ENCODE measurements at regions not wholly inside any gene's neighbourhood (a gene's known extent, or its start where the extent isn't known, plus 50 kb on each side); places are given as distances from the start of the nearest gene placed in this dataset.
"Not testable (repeated sequence)": the region's sequence is repeated elsewhere in the genome, so short reads cannot be mapped to it uniquely, and the experiment has no call there.

DNA sequence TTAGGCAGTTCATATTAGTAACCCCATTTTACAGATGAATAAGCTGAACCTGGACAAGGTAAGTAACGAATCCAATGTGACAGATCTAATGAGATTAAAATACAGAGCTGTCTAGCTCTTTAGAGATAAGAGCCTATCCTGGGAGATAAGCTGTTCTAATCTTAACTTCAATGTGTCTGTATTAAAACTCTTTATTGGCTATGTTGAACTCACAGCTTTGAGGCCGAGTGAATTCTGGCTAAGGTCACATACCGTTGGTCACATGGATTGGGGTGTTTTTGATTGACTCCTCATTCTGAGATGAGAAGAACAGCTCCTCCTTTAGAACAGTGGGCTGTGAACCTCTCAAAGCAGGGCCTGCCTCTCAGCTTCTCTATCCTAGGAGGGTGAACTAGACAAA is 113.4 kb upstream of the EEPD1 start:
- DNase-seq, result no peak

DNA sequence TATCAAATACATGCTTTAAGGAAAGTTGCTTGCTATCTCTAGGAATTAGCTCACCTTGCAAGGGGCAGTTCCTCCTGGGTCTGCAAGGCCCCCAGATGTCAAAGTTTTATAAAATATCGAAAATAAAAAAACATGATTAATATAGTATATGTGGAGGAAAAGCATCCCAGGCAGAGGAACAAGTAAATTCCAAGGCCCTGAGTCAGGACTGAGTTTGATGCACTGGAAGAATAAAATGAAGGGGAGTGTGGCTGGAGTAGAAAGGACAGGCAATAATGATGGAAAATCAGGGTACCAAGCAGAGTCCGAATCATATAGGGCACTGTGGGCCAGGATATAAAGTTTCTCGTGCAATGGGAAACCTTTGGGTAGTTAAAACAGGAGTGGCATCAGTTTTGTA is 112.4 kb upstream of the EEPD1 start:
- no peak for DNase-seq

DNA sequence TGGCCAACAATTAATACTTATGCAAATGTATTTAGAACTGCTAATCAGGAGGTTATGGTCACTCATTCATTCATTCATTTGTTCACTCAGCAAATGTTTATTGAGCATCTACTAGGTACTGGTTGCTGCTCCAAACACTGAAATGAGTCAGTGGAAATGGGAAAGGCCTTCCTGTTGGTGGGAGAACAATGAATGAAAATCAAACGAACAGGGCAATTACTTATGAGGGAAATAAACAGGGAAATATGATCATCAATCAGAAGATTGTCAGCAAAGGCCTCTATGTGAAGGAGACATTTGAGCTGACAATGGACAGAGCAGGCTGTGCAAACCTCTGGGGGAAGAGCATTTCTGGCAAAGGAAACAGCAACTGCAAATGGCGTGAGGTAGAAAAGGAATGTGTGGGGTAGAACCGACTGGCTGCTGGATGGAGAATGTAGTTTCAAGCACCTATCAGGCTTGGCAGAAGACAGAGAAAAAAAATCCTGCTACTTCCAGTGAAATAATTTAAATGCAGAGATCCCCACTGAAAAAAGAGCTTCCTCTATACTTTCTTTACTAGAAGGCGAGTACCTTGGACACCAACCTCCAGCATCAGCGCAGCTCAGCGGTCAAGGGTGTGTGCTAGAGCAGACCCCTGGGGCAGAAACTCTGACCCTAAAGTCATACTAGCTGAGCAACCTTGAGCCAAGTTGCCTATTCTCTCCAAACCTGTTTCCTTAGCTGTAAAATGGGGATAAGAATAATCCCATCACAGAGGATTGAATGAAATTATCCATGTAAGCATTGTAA is 108.8 kb upstream of the EEPD1 start:
- no peak for DNase-seq

DNA sequence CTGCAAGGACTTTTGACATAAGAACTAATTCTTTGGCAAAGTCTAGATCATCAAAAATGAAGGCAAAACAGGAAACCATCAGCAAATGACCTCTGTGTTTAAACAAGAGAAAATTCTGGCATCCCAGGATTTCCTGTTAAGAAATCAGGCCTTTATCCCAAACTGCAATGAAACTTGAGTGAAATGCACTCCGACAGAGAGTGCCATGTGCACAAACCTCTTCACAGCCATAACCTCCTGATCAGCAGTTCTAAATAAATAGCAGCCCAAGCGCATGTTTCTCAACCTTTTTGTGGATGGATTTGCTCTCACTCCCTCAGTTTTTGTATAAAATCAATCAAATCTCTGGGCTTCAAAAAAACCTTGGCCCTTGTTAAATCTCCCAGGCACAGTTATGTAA is 107.7 kb upstream of the EEPD1 start:
- no peak for DNase-seq

DNA sequence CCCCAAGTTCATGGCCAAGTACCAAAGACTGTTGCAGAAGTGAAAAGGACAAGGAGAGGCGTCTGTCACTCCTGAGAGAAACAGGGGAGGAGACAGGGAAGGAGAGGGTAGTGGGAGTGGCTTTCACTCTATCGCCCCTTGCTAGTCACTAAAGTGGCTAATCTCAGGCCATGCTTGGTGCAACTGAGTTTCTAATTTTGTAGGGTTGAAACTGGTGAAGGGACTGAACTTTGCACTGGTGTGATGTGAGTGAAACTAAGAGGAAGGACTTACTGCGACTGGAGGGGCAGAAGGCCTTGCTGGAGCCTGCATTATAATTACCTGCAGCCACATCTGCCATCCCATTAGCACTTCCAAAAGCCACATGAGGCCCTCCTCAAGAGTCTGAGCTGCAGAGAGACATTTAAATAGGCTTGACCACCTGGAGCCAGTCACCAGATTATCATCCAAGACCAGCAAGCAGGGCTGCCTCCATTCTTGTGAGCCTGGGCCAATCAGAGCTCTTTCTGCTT is 107.2 kb upstream of the EEPD1 start:
- no peak for DNase-seq

DNA sequence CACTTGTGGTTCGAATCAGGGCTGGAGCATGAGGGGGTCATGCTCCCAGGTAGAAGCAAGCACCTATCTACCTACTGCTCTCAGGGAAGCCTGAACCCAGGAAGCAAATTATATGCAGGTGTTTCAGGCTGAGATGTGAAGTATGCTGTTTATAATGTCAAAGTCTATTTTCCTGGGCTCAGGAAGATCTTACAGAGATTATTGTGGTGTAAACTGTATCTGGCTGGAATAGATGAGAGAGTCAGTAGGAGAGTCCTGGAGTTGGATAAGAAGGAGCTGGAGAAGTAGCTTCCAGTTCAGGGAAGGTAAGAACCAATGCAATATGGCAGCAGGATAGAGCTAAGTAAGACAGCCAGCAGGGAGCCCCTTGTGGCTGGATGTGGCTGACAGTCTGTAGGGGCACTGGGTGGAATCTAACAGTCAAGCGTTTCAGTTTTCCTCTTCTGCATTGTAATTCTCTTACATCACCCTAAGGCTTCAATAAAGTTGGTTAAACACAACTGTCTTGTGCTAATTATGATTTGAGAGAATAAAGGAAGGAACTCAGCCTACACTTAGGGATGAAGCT is 105.9 kb upstream of the EEPD1 start:
- DNase-seq, result no peak

DNA sequence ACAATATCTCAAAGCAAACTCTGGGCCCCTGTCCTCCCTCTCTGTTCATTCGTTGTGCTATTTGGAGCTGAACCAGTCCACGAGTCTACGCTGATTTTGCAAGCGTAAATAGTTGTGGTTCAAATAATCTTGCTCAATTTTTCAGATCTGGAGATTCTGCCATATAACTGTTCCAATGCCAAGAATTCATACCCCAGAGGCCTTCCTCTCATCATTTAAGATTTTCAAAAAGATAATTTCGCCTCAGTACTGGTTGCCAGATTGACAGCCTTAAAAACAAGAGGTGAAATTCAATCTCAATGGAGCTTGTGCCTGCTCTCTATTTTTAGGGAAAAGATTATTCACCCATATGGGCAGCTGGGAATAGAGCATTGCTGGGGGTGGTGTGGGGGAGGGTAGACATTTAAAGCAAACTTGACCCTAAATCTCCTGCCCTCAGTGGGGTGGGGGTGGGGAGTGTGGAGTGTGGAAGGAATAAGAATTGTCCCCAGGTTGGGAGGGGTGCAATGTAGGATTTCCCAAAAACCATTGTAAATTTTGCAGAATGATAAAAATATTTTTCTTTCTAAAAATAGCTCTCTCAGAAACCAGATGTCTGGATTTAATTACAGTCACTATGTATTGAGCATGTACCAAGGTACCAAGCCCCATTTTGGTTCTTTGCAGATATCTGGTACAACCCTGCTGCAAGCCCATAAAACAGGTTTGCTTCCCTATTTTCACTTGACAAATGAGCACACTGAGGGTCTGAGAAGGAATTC is 104.7 kb upstream of the EEPD1 start:
- no peak for DNase-seq

DNA sequence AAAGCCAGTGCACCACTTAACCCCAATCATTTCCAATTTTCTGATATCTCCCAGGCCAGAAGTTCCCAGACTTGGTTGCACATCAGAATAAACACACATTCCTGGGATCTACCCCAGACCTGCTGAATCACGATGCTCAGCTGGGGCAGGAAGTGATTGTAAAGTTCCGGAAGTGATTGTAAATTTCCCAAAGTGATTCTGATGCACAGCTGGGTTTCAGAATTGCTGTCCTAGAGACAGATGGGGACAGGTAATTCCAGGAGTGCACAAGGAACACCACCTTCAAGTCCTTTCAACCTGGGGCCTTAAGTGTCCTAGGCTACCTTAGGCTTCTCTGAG is 104.2 kb upstream of the EEPD1 start:
- no peak for DNase-seq

DNA sequence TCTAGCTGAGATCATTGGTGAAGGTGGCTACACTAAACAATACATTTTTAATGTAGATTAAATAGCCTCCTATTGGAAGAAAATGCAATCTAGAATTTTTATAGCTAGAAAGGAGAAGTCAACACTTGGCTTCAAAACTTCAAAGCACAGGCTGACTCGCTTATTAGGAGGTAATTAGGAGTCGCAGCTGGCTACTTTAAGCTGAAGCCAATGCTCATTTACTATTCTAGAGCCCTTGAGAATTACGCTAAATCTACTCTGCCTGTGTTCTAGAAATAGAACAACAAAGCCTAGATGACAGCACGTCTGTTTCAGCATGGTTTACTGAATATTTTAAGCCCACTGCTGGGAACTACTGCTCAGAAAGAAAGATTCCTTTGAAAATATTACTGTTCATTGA is 101.6 kb upstream of the EEPD1 start:
- DNase-seq, result no peak

DNA sequence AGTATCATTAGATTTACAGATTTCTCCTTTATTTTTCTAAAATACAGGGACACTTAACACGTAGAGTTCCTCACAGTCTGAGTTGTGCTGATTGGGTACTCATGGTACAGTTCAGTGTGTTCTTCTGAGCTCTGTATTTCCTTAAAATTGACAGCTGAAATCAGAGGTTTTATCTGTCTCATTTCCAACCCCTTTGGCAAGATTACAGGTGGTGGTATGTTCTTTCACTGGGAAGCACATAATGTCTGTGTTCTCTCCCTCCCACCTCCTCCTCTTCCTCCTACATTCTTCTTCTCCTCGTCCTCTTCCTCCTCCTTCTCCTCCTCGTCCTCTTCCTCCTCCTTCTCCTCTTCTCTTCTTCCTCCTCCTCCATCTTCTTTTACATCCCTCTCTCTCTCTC is 99.5 kb upstream of the EEPD1 start:
- DNase-seq, result no peak

DNA sequence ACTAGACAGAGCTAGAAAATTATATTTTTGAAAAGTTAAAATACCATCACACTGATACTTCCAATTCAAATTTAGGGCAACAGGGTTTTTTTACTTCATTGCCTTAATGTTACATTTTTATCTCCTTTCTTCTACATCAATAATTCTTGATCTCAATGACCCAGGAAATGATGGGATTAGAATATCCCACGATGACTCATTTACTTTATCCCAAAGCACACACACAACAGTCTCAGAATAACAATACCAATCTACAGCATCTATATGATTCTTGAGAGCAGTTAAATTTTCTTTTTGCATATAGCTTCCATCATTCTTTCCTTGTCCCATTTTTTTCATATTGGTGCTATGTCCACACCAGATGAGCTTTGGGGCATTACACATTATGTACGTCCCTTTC is 98.4 kb upstream of the EEPD1 start:
- no peak for DNase-seq

DNA sequence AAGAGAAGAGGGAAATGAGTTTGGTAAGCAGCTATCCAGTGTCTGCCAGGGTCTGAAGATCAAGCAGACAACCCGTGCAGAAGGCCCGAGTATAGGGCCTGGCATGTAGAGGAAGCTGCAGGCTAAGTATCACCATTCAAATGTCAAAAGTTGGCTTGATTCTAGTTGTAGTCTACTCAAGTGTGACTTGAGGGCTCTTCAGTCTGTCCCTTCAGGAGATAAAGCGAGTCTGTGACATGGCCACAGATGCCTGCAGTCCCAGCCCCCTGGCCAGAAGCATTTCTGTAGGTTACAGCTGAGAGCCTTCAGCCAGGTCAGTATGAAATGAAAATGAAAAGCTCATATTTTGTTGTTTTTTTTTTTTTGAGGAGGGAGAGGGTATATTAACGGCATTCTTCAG is 97.8 kb upstream of the EEPD1 start:
- no peak for DNase-seq

DNA sequence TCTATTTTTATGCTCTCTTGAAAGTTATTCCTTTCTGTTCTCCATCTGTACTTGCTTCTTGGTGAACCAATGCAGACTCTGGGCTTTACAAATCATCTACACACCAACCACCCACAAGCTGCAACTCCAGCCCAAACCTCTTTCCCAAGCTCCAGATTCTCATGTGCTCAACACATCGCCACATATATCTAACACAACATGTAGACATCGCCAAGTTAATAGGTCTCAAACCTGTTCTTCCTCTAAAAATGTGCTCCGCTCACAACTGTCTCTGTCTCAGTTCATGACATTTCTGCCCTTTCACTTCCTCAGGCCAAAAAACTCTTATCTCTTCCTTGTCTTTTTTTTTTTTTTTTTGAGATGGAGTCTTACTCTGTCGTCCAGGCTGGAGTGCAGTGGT is 95.7 kb upstream of the EEPD1 start:
- DNase-seq, result no peak

DNA sequence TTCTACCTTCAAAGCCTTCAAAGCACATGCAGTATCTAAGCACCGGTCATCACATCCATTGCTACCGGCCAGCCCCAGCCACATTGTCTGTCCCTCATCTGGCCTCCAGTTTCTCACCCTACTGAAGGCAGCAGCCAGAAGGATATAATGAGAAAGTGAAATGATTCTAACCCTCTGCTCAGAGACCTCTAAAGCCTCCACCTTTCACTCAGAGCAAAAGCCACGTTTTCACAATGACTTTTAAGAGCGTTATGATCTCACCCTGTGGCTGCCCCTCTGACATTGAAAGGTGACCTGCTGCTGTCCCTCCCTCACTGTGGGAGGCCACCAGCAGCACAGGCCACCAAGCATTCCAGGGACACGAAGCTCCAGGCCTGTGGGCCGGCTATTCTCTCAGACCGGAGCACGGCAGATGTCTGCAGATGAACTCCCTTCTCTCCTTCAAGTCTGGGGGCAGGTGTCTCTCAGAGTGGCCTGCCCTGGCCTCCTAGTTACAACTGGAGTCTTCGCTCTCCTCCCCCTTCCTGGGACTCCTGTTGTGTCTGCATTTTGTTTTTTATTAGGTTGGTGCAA is 94.9 kb upstream of the EEPD1 start:
- DNase-seq, result no peak

DNA sequence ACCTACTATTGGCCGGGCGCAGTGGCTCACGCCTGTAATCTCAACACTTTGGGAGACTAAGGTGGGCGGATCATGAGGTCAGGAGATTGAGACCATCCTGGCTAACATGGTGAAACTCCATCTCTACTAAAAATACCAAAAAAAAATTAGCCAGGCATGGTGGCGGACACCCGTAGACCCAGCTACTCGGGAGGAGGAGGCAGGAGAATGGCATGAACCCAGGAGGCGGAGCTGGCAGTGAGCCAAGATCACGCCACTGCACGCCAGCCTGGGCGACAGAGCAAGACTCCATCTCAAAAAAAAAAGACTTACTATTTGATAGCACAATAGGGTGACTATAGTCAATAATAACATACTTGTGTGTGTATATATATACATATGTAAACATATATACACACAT is 92.7 kb upstream of the EEPD1 start:
- DNase-seq, result not testable (repeated sequence)

DNA sequence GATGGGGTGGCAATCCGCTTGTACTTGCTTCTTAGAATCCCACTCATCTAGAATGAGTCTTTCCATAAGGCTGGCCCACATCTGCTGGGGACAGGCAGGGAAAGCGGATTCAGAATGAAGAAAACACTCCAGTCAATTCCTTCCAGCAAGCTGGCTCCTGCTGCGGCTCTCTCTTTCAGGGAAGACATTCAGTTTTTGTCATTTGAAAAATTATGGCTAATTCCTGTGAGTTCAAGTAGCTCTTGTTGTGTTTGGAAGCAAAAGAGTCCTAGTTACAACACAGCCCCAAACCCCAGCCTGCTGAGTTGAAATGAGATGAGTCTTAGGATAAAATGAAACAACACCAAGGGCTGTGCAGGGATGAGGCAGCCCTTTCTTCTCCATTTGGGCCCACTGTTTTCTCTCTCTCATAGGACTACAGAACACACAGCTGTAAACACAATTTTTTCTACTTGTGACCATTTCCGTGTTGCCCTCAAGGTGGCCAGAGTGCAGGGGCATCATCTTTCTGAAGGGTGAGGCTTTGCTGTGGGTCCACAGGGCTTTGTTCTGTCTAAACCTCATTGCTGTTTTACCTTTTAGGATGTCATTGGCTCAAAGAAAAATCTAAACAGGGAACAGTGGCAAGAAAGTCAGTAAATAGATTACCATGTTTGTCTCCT is 90.8 kb upstream of the EEPD1 start:
- no peak for DNase-seq

DNA sequence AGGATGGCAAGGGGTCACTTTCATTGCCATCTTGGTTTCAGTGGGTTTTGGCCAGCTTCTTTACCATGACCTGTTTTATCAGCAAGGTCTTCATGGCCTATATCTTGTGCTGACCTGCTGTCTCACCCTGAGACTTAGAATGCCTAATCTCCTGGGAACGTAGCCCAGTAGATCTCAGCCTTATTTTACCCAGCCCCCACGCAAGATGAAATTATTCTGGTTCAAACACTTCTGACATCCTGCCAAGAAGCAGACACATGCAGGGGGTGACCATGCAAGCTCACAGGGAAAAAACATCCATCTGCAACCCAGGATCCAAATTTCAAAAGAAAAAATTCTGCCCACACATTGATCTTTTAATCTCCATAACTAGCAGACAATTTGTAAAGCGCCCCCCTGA is 88.4 kb upstream of the EEPD1 start:
- no peak for DNase-seq

DNA sequence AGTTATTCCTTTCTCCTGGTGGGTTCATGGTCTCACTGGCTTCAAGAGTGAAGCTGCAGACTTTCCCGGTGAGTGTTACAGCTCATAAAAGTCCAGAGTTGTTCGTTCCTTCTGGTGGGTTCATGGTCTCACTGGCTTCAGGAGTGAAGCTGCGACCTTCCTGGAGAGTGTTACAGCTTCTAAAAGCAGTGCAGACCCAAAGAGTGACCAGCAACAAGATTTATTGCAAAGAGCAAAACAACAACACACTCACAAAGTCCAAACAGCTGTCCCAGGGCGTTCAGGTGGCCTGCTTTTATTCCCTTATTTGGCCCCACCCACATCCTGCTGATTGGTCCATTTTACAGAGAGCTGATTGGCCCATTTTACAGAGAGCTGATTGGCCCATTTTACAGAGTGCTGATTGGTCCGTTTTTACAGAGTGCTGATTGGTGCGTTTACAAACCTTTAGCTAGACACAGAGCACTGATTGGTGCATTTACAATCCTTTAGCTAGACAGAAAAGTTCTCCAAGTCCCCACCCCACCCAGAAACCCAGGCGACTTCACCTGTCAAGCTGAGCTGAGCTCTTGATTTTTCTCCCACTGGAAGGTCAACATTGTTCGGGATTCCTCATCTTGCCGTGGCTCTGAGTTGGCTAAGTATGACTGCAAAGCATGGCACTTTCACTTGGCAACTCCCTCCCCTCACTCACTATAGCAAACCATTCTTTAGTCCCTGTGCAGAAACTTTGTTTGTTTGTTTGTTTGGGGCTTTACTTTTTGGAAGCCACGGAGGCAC is 87.3 kb upstream of the EEPD1 start:
- not testable (repeated sequence) for DNase-seq

DNA sequence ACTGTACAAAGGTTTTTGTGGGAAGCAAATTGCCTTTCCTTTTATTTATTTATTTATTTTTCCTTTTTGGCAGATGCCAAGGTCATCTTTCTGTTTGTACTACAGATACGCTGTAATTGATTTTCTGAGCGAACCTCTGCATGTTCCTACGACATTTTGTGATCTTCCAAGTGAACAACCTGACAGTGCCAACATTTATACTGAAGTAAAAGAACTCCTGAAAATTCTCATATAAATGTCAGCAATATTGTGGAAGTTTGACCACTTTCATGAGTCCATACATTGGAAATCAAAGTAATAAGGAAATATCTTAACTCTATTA is 86.8 kb upstream of the EEPD1 start:
- DNase-seq, result no peak

DNA sequence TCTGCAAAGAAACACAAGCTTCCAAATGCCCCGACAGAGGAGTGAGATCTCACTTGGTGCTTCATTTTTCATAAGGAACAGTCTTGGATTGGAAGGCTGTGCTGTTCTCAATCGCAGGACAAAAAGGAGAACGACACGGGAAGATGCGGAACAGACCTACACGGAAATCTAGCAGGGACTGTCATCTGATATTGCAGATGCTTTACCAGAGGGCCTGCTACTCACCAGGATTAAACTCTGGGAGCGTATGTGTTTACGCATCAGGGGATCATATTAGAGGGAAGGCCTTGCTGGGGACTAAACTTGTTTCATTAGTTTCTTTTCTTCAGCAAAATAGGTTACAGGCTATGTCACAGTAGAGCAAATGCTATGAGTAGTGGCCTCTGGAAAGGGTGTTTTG is 82.8 kb upstream of the EEPD1 start:
- DNase-seq, result no peak

DNA sequence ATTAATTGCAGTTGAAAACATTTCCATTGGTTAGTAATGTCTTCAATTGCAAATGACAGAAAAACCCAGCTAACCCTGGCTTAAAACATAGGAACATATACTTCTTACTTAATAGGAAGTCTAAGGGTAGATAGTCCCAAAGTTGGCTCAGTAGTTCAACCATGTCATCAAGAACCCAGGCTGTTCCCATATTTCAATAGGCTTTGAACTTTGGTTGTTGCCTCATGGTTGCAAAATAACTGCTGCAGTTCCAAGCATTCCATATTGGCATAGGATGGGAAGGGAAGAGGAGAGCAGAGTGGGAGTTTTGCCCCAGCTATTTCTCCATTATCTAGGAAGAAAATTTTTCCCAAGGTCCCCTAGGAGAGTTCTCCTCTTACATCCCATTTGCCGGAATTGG is 81.4 kb upstream of the EEPD1 start:
- no peak for DNase-seq

DNA sequence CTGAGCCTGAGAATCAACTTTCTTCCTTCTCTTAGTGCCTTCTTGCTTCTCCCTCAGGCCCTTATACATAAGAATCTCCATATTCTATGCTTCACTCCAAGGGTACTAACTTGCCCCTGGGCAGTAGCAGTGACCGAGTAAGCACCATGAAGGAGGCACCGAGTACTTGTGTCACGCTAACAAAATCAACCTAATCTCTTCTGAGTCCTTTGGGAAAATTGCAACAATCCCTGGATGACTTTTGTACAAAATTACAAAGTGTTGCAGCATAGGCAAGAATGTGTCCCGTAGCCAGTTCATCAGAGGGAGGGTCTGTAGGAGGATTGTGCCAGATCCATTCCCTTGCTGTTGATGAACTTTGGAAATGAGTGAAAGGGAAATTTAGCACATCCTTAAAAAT is 80.4 kb upstream of the EEPD1 start:
- DNase-seq, result no peak

DNA sequence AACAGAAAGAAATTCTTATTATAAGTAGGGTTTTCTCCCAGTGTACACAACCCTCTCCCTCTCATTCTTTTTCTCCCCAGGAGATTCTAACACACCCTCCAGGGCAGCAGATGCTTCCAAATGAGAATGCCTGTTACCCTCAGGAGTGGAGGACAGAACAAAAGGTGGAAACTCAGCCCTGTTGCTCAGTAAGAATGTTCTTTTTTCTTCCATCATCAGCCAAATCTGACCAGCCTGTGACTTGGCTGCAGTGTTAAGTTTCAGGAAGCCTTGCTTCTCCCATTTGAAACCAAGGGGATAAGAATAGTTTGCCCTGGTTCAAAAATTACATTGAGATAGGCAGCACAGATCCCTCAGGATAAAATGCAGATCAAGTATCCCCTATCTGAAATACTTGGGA is 77.5 kb upstream of the EEPD1 start:
- no peak for DNase-seq
